Spleen (tissue), 7 donors: ENCODE measurements at regions not wholly inside any gene's neighbourhood (a gene's known extent, or its start where the extent isn't known, plus 50 kb on each side); places are given as distances from the start of the nearest gene placed in this dataset.

Experiments
- POLR2A ChIP-seq, 3 donors: fragments of 450-650 bp; IDR thresholded peaks; one replicate each; pipeline ENCODE4 v1.5.1; 2017; ENCODE audit warnings: antibody characterized with exemption in 3 of 3, mild to moderate bottlenecking in 1 of 3
- POLR2AphosphoS5 ChIP-seq, 3 donors: sonication (generic); formaldehyde crosslinking; IDR thresholded peaks; one replicate each; pipeline ENCODE4 v1.5.1; 2017; ENCODE audit warnings: antibody characterized with exemption in 3 of 3
- TF ChIP-seq, protein P1 (sequence below), 11 experiments: fragments of 200-600 bp in 7 of 11; fragments of 450-650 bp in 4 of 11; sonication (generic) in 4 of 11; IDR thresholded peaks in 8 of 11; conservative IDR thresholded peaks in 3 of 11; 1 replicate in 7 of 11; 2 replicates in 4 of 11; pipeline versions ENCODE4 v1.4.0 to v1.8.0; 2016 to 2021; ENCODE audit warnings: antibody characterized with exemption in 11 of 11, inconsistent platforms in 4 of 11, mild to moderate bottlenecking in 1 of 11
- donor health status: DM: no; HTN: no; CAD: no; lungs with moderate emphysema.
- donor health status: DM: no; HTN: no; CAD: no.
- donor health status: DM: no; HTN: no; CAD: no.

DNA sequence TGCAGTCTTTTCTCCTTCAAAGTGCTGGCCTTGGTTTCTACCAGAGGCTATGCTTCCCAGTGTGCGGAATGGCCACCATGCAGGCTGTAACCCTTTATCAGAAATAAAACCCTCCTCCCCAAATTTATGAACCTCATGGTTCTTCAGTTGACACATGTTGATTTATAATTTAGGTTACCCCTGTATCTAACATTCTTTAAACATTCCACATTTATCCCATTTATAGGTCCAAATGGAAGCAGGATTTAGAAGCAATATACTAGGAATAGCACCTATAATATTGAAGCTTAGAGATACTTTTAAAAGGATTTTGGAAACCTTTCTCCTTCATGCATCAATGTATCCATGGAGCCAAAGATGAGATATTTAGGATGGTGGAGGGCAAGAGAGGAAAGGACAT, 438.8 kb upstream of the C16orf82 start:
- TF ChIP-seq, protein P1, sequence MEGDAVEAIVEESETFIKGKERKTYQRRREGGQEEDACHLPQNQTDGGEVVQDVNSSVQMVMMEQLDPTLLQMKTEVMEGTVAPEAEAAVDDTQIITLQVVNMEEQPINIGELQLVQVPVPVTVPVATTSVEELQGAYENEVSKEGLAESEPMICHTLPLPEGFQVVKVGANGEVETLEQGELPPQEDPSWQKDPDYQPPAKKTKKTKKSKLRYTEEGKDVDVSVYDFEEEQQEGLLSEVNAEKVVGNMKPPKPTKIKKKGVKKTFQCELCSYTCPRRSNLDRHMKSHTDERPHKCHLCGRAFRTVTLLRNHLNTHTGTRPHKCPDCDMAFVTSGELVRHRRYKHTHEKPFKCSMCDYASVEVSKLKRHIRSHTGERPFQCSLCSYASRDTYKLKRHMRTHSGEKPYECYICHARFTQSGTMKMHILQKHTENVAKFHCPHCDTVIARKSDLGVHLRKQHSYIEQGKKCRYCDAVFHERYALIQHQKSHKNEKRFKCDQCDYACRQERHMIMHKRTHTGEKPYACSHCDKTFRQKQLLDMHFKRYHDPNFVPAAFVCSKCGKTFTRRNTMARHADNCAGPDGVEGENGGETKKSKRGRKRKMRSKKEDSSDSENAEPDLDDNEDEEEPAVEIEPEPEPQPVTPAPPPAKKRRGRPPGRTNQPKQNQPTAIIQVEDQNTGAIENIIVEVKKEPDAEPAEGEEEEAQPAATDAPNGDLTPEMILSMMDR (IDR thresholded peaks at IDR 0.05 in 8 of 11, conservative IDR thresholded peaks at IDR 0.05 in 3 of 11): no peak
- TF ChIP-seq POLR2AphosphoS5 (IDR thresholded peaks at IDR 0.05): no peak
- TF ChIP-seq POLR2A (IDR thresholded peaks at IDR 0.05): no peak
